ENCODE measurements at regions not wholly inside any gene's neighbourhood (a gene's known extent, or its start where the extent isn't known, plus 50 kb on each side); places are given as distances from the start of the nearest gene placed in this dataset.

DNA sequence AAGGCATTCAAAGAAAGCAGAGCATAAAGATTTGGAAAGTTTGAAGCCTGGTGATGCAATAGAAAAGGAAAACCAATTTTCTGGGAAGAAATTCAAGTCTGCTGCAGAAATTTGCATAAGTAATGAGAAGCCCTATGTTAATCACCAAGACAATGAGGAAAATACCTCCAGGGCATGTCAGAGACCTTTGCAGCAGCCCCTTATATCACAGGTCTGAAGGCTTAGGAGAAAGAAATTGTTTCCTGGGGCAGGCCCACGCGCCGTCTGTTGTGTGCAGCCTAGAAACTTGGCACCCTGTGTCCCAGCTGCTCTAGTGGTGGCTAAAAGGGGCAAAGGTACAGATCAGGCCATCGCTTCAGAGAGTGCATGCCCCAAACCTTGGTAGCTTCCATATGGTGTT, 495.3 kb upstream of the CDH6 start:
- DNase-seq, result no peak

DNA sequence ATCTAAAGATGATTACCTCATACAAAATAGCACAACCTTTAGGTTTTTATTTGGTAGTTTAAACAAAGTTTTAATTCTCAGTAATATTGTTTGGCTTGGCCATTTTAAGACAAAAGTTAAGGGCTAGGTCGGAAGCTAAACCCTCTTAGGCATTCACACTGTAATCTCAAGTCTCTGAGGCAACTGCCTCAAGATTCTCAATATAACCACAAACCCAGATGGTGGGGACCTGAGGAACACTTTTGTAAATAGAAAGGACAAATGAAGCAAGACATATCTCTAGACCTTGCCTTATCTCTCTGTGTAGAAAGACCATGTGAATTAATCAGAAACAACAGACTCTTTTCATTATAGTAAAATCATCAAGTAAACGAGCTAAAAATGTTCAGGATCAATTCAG, 500.2 kb upstream of the CDH6 start:
- DNase-seq, result peak; percentile 9 to 23

DNA sequence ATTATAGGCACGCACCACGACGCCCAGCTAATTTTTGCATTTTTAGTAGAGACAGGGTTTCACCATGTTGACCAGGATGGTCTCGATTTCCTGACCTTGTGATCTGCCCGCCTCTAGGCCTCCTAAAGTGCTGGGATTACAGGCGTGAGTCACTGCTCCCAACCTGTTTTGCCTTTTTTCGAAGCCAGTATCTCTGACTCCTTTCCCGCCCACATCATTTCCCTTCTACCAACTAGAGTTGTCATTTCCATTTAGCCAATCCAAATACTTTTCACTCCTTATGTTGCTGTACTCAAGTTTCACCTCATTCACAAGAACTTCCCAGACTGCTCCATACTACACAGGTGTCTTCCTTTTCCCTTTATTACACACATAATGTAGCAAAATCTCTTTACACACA, 502.6 kb upstream of the CDH6 start:
- DNase-seq, result peak; percentile 43 to 69

DNA sequence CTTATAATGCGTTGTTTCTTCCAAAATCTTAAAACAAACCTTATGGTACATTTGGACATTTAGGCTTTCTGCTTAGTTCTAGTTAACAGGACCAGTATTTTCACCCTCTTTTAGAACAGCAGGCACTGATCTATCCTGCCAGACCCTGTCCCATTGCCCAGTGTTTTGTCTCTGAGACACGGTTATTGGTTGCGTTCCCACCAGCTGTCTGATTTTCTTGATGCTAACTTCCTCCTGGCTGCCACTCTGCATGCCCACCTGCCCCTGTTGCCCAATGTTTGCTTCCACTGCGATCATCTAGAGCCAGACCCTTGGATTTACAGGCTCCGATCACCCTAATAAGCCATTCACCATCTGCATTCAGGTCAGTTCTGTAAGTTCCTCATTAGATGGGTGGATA, 506.0 kb upstream of the CDH6 start:
- peak in 1 of 2 experiments; percentile 53 for DNase-seq

DNA sequence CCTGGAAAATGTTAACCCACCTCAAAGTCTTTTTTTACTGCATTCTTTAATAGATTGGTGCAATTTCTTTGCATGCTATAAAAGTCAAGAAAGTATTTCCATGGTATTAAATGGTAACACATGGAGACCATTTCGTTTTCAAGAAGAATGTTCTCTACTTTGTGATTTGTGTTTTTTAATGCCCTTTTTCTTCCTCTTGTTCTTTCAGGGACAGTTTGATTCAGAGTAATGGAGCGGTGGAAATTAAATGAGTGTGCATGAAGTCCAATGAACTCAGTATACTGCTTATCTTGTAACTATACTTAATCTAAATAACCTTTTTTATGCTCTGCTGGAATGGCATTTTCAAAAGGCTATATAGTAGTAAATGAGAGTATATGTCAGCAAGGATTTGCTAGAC, 507.0 kb upstream of the CDH6 start:
- no peak for DNase-seq

DNA sequence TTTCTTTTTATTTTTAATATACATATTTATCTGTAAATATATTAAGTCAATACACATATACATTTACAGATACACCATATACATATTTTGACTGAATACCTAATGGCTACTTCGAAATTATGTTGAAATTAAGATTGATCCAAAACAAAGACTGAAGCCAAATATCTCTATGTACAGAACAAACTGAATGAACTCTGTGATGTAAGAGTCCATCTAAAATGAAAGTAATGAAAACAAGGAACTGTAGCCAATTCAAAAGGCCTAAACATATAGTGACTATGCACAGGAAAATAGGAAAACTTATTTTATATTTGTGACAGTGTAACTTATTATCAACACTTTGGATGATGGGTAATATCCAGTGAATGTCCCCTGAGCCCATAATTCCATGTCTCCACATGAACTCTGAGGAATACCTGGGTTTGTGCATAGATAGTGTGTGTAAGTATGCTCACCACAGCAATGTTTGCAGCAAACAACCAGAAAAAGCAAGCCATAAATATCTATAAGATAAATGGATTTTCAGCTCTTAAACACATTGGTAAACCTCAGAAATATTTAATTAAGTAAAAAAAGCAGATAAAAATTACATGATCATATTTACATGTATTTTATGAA, 517.2 kb upstream of the CDH6 start:
- no peak for DNase-seq

GRCh38 chr5:30667293-30667692, 526.2 kb upstream of the CDH6 start:
- DNase-seq, result no peak

- DNase-seq, result no peak
Measured at GRCh38 chr5:30663536-30663935, 530.0 kb upstream of the CDH6 start.

GRCh38 chr5:30662373-30662772, 531.1 kb upstream of the CDH6 start:
- DNase-seq, result no peak

DNA sequence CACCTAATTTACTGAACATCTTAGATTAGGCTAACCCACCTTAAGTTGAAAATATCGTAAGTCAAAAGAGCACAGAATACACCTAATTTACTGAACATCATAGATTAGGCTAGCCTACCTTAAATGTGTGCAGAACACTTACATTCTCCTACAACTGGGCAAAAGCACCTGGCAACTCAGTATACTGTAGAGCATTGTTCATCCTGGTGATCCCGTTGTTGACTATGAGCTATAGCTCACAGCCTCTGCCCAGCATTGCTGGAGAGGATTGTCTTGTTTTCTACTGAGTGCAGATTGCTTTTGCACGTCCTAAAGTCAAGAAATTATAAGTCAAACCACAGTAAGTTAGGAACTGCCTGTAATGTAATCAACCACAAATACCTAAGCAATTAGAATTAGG, 531.8 kb upstream of the CDH6 start:
- DNase-seq, result no peak

- no peak for DNase-seq
Measured at GRCh38 chr5:30659417-30659816, 534.1 kb upstream of the CDH6 start.

GRCh38 chr5:30650311-30650710, 543.2 kb upstream of the CDH6 start:
- DNase-seq, result no peak

- DNase-seq, result no peak
Measured at GRCh38 chr5:30638899-30639298, 554.6 kb upstream of the CDH6 start.

- DNase-seq, result no peak
Measured at GRCh38 chr5:30627945-30628344, 565.5 kb upstream of the CDH6 start.

DNA sequence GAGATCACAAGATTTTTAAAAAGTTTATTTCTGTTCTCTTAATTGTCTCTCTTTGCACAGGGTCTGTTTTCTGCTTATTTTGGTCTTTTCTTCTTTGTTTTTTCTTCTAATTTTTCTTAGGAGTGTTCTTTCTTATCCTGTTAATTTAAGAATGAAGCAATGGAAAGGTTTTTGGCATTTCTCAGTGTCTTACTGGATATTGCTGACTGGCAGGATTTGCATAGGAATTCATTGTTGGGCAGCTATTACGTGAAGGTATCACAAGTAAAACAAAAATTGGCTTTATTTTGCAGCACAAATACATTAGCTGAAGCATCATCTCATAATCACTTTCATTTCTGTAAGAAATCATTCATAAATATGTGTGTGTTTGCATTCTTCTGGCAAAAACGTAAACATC, 566.9 kb upstream of the CDH6 start:
- DNase-seq, result no peak

DNA sequence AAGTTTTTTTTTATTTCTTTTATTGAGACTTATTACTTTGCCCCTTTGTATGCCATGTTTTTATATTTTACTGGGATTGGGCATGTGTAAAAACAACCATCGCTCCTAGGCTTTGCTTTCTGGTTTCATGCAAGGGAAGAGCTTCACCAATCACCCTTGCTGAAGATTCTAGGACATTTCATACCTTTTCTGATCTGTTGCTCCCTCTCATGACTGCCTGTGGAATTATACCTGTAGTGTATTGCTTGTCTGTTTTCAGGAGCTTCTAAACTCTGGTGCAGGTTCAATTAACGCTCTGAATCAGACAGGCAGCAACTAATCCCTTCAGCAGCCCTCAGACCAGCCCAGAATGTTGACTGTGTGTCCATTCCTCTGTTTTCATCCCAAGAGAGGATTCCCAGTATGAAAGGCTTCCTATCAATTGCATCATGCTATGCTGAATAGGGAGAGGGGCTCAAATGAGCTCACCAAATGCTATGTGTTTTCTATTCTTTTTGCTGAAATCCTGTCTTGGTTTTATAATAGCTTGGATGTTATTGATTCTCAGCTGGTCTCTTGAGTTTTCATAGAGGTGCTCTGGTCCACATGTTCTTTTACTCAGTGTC, 572.9 kb upstream of the CDH6 start:
- no peak for DNase-seq

DNA sequence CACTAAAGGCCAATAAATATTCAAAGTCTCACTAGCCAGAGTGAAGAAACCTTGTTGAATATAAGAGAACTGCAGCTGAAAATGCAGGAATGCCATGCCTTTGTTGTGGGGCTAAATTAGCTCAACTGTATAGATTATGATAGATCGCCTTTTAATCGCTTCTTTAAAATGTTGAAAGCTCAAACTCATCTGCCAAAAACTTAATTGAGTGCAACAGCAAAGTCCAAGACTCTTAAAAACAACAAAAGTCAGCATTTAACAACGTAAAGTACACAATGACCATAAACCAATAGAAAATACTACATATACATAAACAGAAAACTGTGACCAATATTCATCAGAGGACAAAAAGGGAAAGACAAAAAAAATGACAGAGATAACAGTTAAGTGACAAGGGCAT, 585.0 kb upstream of the CDH6 start:
- DNase-seq, result no peak

DNA sequence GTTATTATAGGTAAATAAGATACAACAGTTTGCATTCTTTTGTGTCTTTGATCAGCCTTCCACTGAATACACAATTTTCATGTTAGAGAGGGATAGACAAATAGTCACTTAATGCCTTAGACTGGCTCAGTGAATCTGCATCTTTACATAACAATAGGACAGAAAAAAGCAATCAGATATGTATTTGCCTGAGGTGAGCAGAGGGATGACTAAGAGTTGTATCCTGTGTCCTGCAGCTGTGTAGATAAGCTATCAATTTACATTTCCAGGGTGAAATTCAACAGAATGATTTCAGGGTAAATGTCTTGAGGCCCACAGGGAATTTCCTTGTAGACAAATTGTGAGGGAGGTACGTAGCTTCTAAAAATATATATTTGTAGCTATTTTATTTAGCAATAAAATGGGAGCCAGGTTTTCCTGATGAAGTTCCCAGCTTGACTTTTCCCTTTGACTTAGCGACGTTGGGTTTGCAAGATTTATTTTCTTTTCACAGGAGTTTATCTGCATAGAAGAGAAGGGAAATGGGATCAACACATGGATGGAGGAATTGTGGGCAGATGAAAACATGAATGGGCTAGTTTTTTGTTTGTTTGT, 586.1 kb upstream of the CDH6 start:
- peak; percentile 76 to 80 for DNase-seq

DNA sequence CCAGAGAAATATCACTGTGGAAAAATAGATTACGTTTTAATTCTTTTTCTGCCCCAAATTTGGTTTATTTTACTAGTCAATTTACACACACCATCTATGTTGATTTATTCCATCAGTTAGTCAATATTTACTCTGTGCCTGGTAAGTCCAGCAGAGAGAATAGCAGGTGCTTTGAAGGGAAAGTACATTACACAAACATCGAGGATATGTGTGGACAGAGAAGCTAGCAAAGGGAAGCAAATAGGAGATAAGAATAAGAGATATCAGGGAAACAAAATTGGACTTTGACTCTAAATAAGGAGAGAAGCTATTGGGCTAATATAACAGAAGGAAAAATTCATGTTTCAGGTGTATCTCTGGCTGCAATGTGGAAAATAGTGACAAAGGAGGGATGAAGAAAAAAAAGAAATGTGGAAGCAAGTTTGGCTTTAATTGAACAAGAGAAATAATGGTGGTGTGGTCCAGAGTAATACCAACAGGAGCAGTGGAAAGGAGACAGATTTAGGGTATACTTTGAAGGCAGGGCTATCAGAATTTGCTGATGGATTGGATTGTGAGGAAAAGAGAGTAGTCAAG, 587.7 kb upstream of the CDH6 start:
- DNase-seq, result peak; percentile 83 to 88

DNA sequence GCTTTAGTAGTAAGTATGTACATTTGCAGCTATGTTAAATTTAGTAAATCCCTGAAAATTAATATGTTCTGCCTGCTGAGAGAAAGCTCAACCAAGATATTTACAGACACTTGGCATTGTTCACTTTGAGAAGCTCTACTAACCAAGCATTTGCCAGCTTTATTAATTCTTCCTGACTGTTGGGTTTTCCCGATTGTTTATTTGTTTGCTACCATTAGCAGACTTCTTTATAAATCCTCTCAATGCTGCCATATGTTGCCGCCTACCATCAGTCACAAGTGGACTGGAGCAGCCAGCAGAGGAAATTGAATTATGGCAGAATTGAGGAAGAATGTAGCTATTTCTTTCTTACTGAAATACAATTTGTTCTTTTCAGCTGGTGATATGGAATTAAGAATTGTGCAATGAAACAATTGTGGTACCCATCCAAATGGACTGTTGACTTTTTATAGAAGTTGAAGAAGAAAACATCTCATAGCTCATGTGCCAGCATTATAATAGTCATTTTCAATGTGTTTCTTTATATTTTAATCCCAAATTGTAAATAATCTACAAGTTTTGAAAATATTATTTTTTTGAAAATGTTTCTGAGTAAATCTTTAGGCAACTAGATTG, 588.7 kb upstream of the CDH6 start:
- DNase-seq, result no peak

- DNase-seq, result peak; percentile 92 to 93
Measured at GRCh38 chr5:30600892-30601291, 592.6 kb upstream of the CDH6 start.

- DNase-seq, result no peak
Measured at GRCh38 chr5:30596495-30597064, 596.9 kb upstream of the CDH6 start.

- no peak for DNase-seq
Measured at GRCh38 chr5:30594331-30594730, 599.2 kb upstream of the CDH6 start.

GRCh38 chr5:30592833-30593232, 600.7 kb upstream of the CDH6 start:
- DNase-seq, result no peak
